ENCODE measurements at regions not wholly inside any gene's neighbourhood (a gene's known extent, or its start where the extent isn't known, plus 50 kb on each side); places are given as distances from the start of the nearest gene placed in this dataset.

- Histone ChIP-seq H3K9me3 (no peaks in the 10 kb centered on the region), H3K27me3 (no peaks in the 10 kb centered on the region), H3K36me3 (no peaks in the 10 kb centered on the region), H3K4me3 (ENCODE audit: low read depth in 1 of 2, low read length in 1 of 2) (no peak overlapping the region), H3K27ac (no peak overlapping the region), H3K4me1 (ENCODE audit: control insufficient read depth in 1 of 2, insufficient read depth in 1 of 2, low read depth in 1 of 2, low read length in 1 of 2) (no peaks in the 10 kb centered on the region)
- peak; percentile 20 for TF ChIP-seq CTCF (IDR thresholded peaks at IDR 0.05)
These were observed 126.6 kb downstream of the ASB9 start for GRCh38 chrX:15143050-15143824.

GRCh38 chrX:15142084-15142715, 127.7 kb downstream of the ASB9 start:
- no peak for TF ChIP-seq CTCF (IDR thresholded peaks at IDR 0.05)
- no peaks in the 10 kb centered on the region for H3K36me3 ChIP-seq
- no peaks in the 10 kb centered on the region for H3K27me3 ChIP-seq
- H3K4me3 ChIP-seq (ENCODE audit: low read depth in 1 of 2, low read length in 1 of 2): no peak overlapping the region
- H3K9me3 ChIP-seq: no peaks in the 10 kb centered on the region
- no peak overlapping the region for H3K27ac ChIP-seq
- H3K4me1 ChIP-seq (ENCODE audit: control insufficient read depth in 1 of 2, insufficient read depth in 1 of 2, low read depth in 1 of 2, low read length in 1 of 2): no peaks in the 10 kb centered on the region

GRCh38 chrX:15136795-15137194, 133.1 kb downstream of the ASB9 start:
- Histone ChIP-seq H3K27ac (no peak overlapping the region), H3K9me3 (no peaks in the 10 kb centered on the region), H3K36me3 (no peaks in the 10 kb centered on the region), H3K27me3 (no peaks in the 10 kb centered on the region), H3K4me1 (ENCODE audit: control insufficient read depth in 1 of 2, insufficient read depth in 1 of 2, low read depth in 1 of 2, low read length in 1 of 2) (no peaks in the 10 kb centered on the region), H3K4me3 (ENCODE audit: low read depth in 1 of 2, low read length in 1 of 2) (no peak overlapping the region)
- TF ChIP-seq CTCF (IDR thresholded peaks at IDR 0.05): no peak

GRCh38 chrX:15129412-15129811, 140.5 kb downstream of the ASB9 start:
- H3K27me3 ChIP-seq: no peaks in the 10 kb centered on the region
- H3K4me3 ChIP-seq (ENCODE audit: low read depth in 1 of 2, low read length in 1 of 2): no peak overlapping the region
- H3K9me3 ChIP-seq: no peaks in the 10 kb centered on the region
- no peaks in the 10 kb centered on the region for H3K36me3 ChIP-seq
- no peak overlapping the region for H3K27ac ChIP-seq
- H3K4me1 ChIP-seq (ENCODE audit: control insufficient read depth in 1 of 2, insufficient read depth in 1 of 2, low read depth in 1 of 2, low read length in 1 of 2): no peaks in the 10 kb centered on the region
- no peak for TF ChIP-seq CTCF (IDR thresholded peaks at IDR 0.05)

- H3K27me3 ChIP-seq: no peaks in the 10 kb centered on the region
- TF ChIP-seq CTCF (IDR thresholded peaks at IDR 0.05): no peak
- no peaks in the 10 kb centered on the region for H3K9me3 ChIP-seq
- no peaks in the 10 kb centered on the region for H3K36me3 ChIP-seq
- no peak overlapping the region for H3K27ac ChIP-seq
- H3K4me3 ChIP-seq (ENCODE audit: low read depth in 1 of 2, low read length in 1 of 2): no peak overlapping the region
- H3K4me1 ChIP-seq (ENCODE audit: control insufficient read depth in 1 of 2, insufficient read depth in 1 of 2, low read depth in 1 of 2, low read length in 1 of 2): no peaks in the 10 kb centered on the region
These were observed 141.0 kb downstream of the ASB9 start for GRCh38 chrX:15128861-15129260.

Measured in neutrophil (primary cell).